ENCODE measurements at regions not wholly inside any gene's neighbourhood (a gene's known extent, or its start where the extent isn't known, plus 50 kb on each side); places are given as distances from the start of the nearest gene placed in this dataset.
"Not testable (repeated sequence)": the region's sequence is repeated elsewhere in the genome, so short reads cannot be mapped to it uniquely, and the experiment has no call there.

- TF ChIP-seq CTCF (IDR thresholded peaks at IDR 0.05; ENCODE audit: insufficient read depth, low read depth, low read length, missing control alignments), result no peak
- H3K4me3 ChIP-seq (ENCODE audit: low read depth, low read length), result no peak overlapping the region
- no peak for DNase-seq (ENCODE audit: low read depth)
Measured at GRCh38 chr12:94844452-94844851, 159.0 kb downstream of the NDUFA12 start.

GRCh38 chr12:94841904-94842610 lies 161.4 kb downstream of the NDUFA12 start:
- H3K4me3 ChIP-seq (ENCODE audit: low read depth, low read length), result no peak overlapping the region
- no peak for TF ChIP-seq CTCF (IDR thresholded peaks at IDR 0.05; ENCODE audit: insufficient read depth, low read depth, low read length, missing control alignments)
- DNase-seq (ENCODE audit: low read depth), result peak; percentile 24

DNA sequence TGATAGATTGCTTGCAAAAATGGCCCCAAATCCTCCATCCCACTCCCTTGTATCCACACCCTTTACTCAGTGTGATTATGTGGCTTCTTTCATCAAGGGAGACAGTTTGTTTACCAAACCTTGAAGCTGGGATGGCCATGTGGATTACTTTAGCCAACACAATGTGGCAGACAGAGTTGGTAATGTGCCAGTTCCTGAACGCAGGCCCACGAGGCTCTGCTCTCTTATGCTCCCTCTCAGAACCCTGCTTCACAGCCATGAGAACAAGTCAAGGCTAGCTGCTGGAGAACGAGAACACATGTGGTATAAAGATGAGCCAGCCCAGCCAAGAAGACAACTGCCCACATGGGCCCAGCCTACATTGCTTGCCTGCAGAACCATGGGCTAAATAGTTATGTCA lies 162.3 kb downstream of the NDUFA12 start:
- no peak for DNase-seq (ENCODE audit: low read depth)
- no peak overlapping the region for H3K4me3 ChIP-seq (ENCODE audit: low read depth, low read length)

DNA sequence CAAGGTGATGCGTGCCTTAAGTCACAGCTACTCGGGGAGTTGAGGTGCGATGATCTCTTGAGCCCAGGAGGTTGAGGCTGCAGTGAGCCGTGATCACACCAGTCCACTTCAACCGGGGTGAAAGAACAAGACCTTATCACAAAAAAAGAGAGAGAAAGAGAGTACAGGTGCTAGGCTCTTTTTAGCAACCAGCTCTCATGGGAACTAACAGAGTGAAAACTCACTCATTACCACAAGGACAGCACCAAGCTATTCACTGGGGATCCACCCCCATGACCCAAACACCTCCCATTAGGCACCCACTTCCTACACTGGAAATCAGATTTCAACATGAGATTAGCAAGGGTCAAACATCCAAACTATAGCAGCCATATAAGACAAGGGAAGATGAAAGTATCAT lies 164.2 kb downstream of the NDUFA12 start:
- H3K4me3 ChIP-seq (ENCODE audit: low read depth, low read length), result no peak overlapping the region
- DNase-seq (ENCODE audit: low read depth), result peak; percentile 79
- no peak for TF ChIP-seq CTCF (IDR thresholded peaks at IDR 0.05; ENCODE audit: insufficient read depth, low read depth, low read length, missing control alignments)

More for the DNA sequence above, 162.3 kb downstream of the NDUFA12 start:
- no peak for TF ChIP-seq CTCF (IDR thresholded peaks at IDR 0.05; ENCODE audit: insufficient read depth, low read depth, low read length, missing control alignments)

DNA sequence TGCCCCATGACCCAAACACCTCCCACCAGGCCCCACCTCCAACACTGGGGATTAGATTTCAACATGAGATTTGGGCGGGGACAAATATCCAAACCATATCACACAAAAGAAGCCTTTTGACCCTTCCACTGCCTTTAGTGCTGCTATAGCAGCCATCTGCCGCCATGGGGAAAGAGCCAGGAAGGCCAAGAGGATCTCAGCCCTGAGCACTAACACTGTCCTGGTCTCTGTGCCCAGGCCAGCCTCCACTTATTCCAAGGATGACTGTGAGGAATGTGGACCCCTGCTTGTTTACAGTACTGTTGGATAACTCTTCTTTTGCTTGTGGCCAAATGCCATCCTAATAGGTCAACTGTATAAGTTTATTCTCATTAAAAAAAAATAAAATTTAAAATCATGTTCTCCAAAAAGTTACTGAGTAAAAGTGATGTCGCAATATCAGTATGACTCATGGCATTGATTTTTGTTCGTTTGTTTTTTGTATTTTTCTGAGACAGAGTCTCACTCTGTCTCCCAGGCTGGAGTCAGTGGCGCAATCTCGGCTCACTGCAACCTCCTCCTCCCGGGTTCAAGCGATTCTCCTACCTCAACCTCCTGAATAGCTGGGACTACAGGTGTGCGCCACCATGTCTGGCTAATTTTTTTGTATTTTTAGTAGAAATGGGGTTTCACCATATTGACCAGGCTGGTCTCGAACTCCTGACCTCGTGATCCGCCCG lies 166.4 kb downstream of the NDUFA12 start:
- not testable (repeated sequence) for H3K4me3 ChIP-seq (ENCODE audit: low read depth, low read length); DNase-seq (ENCODE audit: low read depth)

DNA sequence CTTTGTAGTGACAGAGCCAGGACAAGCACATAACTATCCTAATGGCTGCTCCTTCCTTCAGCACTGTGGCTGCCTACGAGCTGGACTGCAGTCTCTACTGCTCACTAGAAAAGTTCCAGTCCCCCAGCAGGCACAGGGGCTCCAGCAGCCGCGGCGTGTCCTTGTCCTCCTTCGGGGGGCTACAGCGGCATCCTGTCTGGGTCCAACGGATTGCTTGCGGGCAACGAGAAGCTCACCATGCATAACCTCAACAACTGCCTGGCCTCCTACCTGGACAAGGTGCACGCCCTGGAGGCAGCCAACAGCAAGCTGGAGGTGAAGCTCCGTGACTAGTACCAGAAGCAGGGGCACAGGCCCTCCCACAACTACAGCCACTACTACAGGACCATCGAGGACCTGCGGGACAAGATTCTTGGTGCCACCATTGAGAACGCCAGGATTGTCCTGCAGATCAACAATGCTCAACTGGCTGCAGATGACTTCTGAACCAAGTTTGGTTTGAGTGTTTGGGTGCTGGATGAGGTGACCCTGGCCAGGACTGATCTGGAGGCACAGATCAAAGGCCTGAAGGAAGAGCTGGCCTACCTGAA lies 169.4 kb downstream of the NDUFA12 start:
- TF ChIP-seq CTCF (IDR thresholded peaks at IDR 0.05; ENCODE audit: insufficient read depth, low read depth, low read length, missing control alignments), result no peak
- H3K4me3 ChIP-seq (ENCODE audit: low read depth, low read length), result no peak overlapping the region
- DNase-seq (ENCODE audit: low read depth), result no peak
